ENCODE measurements at regions not wholly inside any gene's neighbourhood (a gene's known extent, or its start where the extent isn't known, plus 50 kb on each side); places are given as distances from the start of the nearest gene placed in this dataset.

DNA sequence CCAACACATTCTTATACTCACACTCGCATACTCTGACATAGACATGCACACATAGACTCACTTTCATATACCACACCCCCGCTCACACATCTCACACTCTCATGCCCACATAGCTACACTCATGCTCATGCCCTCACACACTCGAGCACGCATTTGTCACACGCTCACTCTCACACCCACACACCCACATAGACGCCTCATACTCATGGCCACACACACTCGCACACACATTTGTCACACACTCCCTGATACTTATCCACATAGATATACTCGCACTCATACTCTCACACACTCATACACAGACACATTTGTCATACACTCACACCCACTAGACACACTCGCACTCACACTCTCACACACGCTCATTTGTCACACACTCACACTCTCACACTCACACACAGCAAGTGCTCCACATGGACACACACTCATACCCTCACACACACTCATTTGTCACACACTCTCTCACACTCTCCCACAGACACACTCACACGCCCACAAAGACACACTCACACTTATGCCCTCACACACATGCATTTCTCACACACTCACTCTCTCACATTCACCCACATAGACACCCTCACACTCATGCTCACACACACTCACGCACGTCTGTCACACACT is 50.9 kb downstream of the TNP1 start:
- DNase-seq (ENCODE audit: low spot score) = no peak

DNA sequence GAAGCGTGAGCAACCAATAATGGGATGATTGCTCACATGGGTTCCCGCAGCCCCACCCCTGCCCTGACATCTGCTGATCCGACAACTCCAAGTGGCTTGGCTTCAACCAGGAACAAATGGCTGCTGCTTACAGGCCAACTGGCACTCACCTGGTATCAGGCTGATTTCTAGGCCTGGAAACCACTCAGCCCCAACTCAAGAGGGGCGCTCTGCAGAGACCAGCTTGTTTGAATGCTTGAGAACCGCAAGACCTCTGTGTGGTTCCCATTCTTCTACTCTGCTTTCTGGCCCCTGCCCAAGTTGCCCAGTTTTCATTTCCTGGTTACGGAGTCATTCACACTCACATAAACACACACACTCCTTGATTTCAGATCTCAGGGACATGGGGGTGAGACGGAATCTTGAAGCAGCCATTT is 52.0 kb downstream of the TNP1 start:
- peak; percentile 29 for DNase-seq (ENCODE audit: low spot score)

DNA sequence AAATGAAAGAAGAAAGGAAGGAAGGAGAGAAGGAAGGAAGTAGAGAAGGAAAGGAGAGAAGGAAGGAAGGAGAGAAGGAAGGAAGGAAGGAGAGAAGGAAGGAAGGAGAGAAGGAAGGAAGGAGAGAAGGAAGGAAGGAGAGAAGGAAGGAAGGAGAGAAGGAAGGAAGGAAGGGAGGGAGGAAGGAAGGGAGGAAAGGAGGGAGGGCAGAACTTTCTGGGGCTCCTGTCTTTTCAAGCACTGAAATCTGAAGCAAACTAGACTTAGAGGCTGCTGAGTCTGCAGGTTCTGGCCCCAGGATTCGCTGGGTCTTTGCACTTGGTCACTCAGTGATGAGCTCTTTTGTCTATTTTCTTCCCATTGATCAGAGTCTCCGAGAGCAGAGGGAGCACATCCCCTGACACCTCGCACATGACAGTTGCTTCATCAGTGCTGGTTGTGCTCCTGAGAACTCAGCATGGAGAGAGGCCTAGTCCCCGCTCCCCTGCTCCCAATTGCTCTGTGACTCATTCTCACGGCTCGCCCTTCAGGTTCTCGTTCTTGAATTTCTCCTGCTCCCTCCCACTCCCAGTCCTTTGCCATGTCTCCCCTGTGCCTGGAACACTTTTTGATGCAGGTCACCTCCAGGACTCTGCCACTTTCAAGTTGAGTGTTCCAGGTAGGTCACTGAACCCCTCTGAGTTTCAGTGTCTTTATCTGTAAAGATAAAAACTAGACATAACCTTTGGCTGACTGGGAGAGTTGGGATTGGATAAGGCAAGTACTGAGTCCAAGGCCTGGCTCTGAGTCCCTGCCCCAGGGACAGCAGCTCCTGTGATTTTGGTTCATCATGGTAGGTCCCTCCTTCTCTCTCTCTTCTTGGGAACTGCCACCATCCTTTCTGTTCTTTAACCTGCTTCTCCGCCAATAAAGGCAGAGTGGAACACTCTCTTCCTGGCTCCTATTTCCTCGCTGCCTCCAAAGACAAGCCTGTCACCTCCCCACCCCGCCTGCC is 55.2 kb downstream of the TNP1 start:
- DNase-seq (ENCODE audit: low spot score) = no peak

DNA sequence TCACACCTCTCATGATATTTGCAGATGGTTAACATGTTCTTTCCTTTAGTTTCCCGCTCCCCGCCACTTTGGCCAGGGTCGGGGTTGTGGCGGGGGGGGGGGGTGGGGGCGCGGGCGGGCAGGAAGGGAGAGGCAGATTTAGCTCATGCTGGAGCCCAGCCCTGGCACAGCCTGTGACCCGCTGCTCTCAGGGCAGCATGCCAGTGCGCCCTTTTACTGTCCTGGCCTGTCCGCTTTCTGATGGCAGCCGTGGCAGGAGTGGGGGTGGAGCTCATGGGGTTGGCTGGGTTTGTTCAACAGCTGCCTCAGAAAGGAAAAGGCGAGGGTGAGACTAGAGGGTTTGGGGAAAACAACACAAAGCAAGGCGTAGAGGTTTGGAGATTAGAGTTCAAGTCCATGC is 56.1 kb downstream of the TNP1 start:
- peak; percentile 11 for DNase-seq (ENCODE audit: low spot score)

DNA sequence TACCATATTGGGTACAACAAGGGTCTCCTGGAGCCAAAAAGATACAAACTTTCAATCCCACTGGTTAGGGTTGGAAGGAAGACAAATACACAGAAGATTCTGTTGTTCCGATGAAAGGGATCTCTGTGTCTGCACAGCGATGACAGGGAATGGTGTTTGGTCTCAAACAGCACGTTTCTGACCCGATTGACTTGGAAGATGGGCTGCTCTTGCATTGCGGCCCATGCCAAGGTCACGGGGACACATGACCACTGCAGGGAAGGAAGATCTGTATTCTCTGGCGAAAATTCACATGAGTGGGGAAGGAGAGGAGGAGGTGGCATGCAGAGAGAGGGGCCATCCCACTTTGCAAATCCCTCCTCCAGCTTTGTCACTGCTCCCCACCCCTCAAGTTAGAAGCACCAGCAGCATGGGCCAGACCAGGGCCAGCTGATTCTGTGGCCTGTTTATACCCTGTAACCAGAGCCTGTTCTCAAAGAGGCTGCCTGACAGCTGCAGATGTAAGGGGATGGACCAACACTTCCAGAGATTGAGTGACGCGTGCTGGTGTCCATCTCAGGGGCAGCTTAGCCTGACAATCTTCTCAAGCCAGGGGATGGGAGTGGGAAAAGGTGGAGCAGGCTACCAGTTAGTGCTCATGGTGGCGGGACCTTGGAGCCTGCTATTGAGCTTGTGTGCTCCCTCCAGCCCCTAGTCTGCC is 57.2 kb downstream of the TNP1 start:
- DNase-seq (ENCODE audit: low spot score) = no peak

- DNase-seq (ENCODE audit: low spot score) = no peak
These were observed 59.0 kb downstream of the TNP1 start for GRCh38 chr2:216800836-216801235.

DNA sequence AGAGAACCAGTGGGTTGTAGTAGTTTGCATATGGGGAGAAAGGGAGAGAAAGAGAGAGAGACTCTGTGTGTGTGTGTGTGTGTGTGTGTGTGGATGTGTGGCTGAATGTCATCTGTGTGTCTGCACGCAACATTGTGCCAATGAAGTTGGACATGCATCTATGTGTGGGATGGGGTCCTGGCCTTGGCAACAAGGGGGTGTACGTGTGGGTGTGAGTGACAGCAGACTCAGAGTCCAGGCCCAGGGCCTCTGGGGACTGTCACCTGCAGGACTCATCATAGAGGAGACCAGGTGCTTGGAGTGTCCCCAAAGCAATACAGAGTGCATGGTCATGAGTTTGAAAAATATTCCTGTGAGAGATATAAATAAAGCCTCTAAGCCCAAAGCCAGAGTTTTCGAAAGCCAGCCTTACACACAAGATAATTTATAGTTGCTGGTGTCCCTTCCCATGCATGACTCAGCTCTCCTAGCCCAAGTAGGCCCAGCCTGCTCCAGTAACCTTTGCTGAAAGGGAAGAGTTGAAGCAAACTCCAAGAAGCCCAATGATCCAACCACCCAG is 59.9 kb downstream of the TNP1 start:
- DNase-seq (ENCODE audit: low spot score) = no peak

DNA sequence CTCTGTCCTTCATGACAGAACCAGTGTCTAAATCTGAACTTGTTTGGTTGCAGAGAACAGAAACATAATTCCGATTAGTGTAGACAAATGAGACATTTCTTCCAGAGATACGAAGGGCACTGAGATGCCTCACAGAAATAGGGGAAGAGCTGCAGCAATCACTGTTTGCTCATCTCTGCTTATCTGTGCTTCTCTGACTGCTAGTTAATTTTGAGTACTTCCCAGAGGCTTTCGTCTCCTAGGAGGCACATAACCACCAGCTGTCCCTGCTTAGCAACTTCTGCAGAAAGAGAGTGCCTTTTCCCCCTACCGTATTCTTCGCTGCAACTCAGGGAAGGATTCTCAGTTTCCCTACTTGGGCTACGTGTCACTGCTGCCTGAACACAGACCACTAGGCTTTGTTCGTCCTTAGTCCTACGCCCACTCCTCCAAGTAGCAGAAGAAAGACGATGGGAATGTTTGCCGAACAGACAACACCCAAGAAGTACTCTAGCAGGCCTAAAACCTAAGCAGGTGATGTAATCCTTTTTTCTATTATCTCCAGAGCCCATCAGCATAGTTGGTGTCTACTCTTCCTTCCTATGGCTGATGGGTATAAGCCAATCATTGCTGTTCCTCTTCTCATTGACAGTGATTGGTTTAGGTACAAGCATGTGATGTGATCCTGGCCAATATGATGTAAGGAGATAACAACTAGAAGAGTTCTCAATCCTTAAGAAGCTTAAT is 63.6 kb downstream of the TNP1 start:
- DNase-seq (ENCODE audit: low spot score) = no peak

DNA sequence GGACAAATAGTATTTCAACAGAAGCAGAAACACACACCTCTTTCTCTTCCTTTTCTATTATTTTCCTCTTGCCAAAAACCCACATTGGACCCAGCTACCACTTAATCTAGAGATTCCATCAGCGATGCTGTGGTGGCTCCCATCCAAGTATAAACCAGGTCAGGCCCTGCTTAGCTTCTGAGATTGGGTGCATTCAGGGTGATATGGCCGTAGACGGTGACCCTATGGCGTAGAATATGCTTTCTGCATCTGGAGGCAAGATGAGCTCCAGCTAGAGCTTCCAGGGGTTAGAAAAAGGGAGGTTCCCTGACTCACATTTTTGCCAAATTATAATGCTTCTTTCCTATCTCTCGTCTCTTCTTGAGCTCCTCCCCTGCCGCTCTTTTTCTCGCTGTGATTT is 66.5 kb downstream of the TNP1 start:
- DNase-seq (ENCODE audit: low spot score) = no peak

DNA sequence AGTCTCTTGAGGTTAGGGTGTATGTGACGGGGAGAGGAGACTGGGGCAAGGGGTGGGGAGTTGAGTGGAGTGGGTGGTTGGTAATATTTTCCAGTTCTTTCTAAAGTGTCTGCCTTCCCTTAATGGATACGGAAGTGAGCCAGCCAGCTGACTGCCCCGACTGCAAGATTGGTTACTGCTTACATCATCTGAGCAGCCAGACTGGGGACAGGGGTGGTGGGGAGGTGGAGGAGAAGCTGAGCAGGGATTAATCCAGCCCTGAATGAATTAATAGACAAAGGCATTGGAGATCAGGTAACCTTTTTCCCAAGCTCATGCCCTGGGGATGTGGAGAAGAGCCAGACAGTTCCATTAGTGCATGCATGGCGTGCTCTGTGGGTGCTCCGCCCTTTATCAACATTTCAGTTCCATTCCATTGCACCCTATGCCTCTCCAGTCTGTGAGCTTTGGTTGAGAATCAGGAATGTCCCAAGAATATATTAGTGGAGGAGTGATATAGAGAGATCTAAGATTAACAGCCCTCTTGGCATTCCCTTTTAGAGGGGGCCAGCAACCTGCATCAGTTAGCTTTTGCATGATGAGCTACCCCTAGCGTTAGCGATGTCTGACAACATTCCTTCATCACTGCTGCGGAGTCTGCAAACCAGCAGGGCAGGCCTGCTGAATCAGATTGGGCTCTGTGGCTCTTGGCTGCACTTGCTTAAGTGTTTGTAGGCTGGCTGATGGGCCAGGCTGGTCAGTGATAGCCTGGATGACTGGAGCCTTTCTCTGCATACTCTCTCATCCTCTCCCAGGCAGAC is 67.4 kb downstream of the TNP1 start:
- no peak for DNase-seq (ENCODE audit: low spot score)

- DNase-seq (ENCODE audit: low spot score) = no peak
These were observed 68.6 kb downstream of the TNP1 start for GRCh38 chr2:216791303-216791702.

- DNase-seq (ENCODE audit: low spot score) = no peak
These were observed 70.8 kb downstream of the TNP1 start for GRCh38 chr2:216789081-216789480.

- DNase-seq (ENCODE audit: low spot score) = no peak
These were observed 71.9 kb downstream of the TNP1 start for GRCh38 chr2:216787851-216788540.

DNA sequence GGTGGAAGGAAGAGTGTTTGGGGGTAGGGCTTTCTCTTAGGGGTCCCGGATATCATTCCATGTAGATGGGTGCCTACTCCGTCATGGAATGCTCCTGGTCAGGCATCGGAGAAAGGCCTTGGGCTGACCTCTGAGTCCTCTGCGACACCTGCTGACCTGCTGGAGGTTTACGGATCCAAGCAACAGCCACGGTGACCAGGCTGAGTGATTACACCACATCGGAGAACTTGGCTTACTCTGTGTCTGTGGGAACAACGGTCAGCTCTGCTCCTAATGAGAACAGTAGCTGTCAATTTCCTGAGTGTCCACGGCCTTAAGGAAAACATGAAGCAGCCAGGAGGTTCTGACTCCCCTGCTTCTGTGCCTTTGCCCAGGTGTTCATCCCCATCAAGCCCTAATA is 73.2 kb downstream of the TNP1 start:
- DNase-seq (ENCODE audit: low spot score) = no peak

DNA sequence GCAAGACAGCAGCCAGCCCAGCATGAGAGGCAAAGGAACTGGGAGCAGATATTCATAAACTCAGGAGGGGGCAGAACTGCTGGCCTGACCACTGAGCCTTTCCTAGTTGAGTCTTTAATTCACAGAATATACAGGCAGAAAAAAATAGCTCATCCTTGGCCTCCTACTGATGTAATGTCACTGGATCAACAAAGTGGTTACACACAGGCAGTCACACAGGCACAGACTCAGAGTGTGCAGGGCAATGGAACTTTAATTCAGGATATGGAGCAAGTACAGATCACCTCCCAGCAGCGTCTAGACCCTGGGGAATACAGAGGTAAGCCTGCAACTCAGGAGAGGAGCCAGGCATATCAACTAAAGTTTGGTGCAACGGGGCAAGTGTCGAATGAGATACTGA is 75.4 kb downstream of the TNP1 start:
- no peak for DNase-seq (ENCODE audit: low spot score)

GRCh38 chr2:216781709-216782108 is 78.2 kb downstream of the TNP1 start:
- DNase-seq (ENCODE audit: low spot score) = no peak

DNA sequence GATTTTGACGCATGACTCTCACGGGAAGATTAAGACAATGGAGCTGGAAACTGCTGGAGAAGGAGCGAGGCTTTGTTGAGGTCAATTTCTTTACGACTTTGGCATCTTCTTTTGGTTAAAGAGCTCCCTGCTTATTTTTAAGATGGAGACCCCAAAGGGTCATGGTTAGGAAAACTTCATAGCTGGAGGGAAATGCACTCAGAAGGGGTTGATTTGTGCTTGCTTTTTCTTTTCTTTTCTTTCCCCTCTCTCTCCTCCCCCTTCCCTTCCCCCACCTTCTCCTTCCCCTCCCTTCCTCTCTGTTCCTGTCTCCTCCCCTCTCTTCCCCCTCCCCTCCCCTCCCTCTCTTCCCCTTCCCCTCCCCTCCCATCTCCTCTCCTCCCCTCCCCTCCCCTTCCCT is 79.0 kb downstream of the TNP1 start:
- DNase-seq (ENCODE audit: low spot score) = no peak

GRCh38 chr2:216777637-216778273 is 82.1 kb downstream of the TNP1 start:
- DNase-seq (ENCODE audit: low spot score) = peak; percentile 60

DNA sequence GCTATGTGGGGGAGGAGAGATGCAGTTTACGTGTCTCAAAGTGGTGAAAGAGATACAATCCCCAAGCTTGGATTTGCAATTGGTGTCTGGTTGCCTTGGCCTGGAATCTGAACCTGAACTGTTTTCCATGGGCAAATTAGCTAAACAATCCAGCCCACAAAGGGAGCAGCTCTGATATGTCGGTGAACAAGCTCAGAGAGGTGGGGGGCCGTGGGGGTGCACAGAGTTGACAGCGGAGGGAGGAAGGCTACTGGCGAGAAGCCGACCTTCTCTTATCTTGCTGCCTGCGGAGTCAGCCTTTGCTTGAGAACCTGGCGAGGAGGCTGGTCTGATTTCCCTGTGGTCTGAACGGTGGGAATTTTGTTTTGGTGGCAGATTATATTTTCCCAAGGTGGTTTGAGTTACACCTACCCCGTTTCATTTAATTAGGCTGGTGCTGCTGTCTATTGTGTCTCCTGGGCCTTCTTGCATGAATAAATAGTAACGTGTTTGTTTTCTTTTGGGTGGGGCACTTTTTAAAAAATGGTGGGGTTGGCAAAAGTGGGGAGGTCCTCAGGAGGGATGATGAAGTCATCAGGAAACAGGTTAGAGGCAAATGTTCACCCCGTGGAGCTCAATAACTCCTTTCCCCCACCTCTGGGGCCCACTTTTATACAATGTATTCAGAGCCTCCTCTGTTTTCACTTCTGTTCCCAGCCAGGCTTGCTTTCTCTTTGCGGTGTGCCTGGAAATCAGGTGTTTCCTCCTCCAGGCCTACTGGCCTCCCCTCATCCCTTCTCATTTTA is 80.9 kb upstream of the IGFBP5 start:
- no peak for DNase-seq (ENCODE audit: low spot score)
